ENCODE measurements at regions not wholly inside any gene's neighbourhood (a gene's known extent, or its start where the extent isn't known, plus 50 kb on each side); places are given as distances from the start of the nearest gene placed in this dataset.

DNA sequence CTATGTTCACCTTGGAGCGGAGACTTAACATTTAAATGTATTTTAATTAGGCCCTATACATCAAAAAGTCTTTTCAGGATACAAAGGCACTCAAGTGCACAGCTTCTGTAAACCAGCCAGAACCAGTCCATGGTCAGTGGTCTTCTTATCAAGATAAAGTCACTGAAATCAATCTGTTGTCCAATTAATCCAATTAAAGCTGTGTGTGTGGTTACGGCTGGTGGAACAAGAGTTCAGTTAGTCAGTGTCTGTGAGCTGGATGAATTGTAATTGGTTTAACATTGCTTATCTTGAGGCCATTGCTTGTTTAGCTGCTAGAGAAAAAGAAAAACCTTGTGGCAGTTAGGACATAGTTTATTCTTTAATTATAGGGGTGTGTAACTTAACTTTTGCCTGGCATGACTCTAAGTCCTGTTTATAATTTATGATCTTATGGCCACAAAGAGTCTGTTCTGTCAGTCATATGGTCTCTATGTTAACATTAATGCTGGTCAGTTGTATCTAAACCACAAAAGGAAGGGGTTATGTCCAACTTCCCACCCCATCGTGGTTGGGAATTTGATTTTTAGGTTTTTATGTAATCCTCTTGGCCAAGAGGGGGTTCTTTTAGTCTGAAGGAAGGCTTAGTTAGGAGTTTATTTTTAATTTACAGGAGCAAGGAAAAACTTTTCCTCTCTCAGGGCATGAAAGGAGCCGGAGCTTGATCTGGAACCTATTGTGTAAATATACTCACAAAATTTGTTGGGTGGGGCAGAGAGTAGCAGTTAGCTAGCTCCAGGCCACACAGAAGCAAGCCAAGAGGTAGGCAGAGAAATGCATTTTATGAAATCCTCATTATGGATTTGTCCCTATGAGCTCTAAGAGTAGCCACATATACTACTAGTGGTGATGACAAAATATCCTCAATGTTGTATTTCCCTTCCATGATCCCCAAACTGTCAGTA lies 665.7 kb upstream of the ACTRT1 start:
- in situ Hi-C loops (cut with HindIII; ENCODE audit: low sequenced_read_pairs), result no loop called here
- TF ChIP-seq, protein P1, sequence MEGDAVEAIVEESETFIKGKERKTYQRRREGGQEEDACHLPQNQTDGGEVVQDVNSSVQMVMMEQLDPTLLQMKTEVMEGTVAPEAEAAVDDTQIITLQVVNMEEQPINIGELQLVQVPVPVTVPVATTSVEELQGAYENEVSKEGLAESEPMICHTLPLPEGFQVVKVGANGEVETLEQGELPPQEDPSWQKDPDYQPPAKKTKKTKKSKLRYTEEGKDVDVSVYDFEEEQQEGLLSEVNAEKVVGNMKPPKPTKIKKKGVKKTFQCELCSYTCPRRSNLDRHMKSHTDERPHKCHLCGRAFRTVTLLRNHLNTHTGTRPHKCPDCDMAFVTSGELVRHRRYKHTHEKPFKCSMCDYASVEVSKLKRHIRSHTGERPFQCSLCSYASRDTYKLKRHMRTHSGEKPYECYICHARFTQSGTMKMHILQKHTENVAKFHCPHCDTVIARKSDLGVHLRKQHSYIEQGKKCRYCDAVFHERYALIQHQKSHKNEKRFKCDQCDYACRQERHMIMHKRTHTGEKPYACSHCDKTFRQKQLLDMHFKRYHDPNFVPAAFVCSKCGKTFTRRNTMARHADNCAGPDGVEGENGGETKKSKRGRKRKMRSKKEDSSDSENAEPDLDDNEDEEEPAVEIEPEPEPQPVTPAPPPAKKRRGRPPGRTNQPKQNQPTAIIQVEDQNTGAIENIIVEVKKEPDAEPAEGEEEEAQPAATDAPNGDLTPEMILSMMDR (IDR thresholded peaks at IDR 0.05; ENCODE audit: low read depth, low read length), result no peak
- H3K4me3 ChIP-seq (ENCODE audit: low read depth, low read length), result no peak overlapping the region
- no peak for DNase-seq (ENCODE audit: low read depth, low spot score)

DNA sequence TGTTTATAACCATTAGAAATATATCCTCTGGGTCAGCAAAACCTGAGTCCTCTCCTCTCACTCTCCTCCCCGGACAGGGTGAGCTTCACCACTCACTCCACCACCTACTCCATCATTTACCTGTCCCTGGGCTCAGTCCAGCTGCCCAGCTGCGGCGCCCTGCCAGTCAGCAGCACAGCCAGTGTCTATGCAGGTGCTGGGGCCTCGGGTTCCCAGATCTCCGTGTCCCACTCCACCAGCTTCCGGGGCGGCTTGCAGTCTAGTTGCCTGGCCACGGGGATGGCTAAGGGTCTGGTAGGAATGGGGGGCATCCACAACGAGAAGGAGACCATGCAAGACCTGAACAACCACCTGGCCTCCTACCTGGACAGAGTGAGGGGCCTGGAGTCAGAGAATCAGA lies 662.2 kb upstream of the ACTRT1 start:
- no peak for DNase-seq (ENCODE audit: low read depth, low spot score)
- in situ Hi-C loops (cut with HindIII; ENCODE audit: low sequenced_read_pairs), result no loop called here
- H3K4me3 ChIP-seq (ENCODE audit: low read depth, low read length), result no peak overlapping the region
- TF ChIP-seq, protein P1 (IDR thresholded peaks at IDR 0.05; ENCODE audit: low read depth, low read length), result no peak

DNA sequence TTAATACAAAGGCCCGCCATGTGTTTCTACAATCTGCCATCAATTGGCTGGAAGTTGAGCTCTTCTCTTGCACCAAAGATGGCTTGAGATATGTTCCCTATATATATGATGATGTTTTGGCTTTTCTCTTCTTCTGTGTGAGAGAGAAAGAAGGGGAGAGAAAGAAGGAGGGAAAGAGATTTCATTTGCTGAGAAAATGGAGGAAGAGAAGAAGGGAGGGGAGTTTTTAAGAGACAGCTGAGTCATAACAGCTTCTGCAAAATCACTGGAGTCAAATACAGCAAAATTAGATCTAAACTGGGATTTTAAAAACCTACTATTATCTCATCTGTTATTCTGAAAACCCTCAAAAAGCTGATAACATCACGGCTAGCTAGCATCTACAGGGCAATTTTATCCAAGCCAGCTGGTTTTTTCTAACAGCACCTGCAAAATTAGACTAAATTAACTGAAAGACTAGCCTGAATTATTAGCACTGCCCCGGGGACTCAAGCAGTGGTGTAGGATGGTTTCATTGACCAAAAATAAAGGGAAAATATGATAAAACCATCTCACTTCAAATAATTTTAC lies 647.6 kb upstream of the ACTRT1 start:
- TF ChIP-seq, protein P1 (IDR thresholded peaks at IDR 0.05; ENCODE audit: low read depth, low read length), result no peak
- no peak overlapping the region for H3K4me3 ChIP-seq (ENCODE audit: low read depth, low read length)
- in situ Hi-C loops (cut with HindIII; ENCODE audit: low sequenced_read_pairs), result no loop called here
- no peak for DNase-seq (ENCODE audit: low read depth, low spot score)

DNA sequence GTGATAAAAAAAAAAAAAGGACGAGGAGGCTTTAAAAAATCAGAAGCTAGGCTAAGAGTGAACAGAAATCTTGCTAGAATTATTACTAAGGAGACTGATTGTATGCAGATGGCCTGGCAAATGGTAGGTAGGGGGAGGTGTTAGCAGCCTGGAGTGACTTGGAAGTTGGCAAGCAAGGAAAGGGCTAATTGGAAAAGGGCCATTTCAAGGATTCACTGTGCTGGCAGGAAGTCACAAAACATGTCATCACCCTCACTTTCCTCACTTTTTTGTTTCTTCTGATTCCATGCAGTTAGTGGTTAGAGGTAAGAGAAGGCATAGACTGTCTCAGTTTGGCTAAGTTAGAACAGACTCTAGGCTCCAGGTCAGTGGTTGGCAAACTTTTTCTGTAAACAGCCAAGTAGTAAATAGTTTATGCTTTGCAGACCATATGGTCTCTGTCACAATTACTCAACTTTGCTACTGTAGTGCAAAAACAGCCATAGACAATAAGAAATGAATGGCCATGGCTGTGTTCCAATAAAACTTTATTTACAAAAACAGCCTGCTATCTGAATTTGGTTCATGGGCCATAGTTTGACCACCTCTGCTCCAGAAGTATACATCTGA lies 646.5 kb upstream of the ACTRT1 start:
- TF ChIP-seq, protein P1 (IDR thresholded peaks at IDR 0.05; ENCODE audit: low read depth, low read length), result no peak
- in situ Hi-C loops (cut with HindIII; ENCODE audit: low sequenced_read_pairs), result no loop called here
- no peak for DNase-seq (ENCODE audit: low read depth, low spot score)
- H3K4me3 ChIP-seq (ENCODE audit: low read depth, low read length), result no peak overlapping the region

DNA sequence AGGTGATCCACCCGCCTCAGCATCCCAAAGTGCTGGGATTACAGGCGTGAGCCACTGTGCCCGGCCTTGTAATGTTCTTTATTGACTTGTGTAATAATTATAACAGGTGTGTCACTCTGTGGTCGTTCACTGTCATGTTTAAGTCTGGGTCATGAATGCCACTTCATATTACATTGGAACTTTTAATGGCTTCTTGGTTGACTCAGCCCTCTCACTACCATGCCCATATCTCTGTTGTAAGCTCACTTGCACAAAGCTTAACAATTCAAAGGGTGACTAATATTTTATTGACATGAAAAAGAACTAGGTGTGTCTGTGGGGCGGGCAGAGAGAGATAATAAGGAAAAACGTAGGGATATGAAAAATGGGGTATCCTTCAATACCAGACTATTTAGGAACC lies 639.7 kb upstream of the ACTRT1 start:
- no peak for DNase-seq (ENCODE audit: low read depth, low spot score)
- no peak overlapping the region for H3K4me3 ChIP-seq (ENCODE audit: low read depth, low read length)
- TF ChIP-seq, protein P1 (IDR thresholded peaks at IDR 0.05; ENCODE audit: low read depth, low read length), result no peak
- in situ Hi-C loops (cut with HindIII; ENCODE audit: low sequenced_read_pairs), result no loop called here

DNA sequence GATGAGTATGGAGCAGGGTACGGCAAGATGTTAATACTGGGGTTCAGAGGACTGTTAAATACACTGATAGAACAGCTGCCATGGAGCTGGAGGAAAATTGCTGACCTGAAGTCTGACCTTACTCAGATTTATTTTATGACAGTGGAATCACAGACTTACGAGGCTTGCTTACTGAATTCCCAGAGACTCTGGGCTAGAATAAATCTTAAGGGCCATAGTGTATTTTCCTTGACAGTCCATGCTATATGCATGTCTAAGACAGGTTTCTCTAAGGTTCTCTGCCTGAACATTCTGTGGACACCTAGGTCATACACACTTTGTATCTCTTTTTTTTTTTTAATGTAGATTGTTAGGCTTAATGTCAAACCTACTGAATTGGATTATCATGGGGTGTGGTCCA lies 633.2 kb upstream of the ACTRT1 start:
- no peak for DNase-seq (ENCODE audit: low read depth, low spot score)
- H3K4me3 ChIP-seq (ENCODE audit: low read depth, low read length), result no peak overlapping the region
- TF ChIP-seq, protein P1 (IDR thresholded peaks at IDR 0.05; ENCODE audit: low read depth, low read length), result no peak
- in situ Hi-C loops (cut with HindIII; ENCODE audit: low sequenced_read_pairs), result no loop called here
